HAP-1 (cell line): ENCODE measurements at regions not wholly inside any gene's neighbourhood (a gene's known extent, or its start where the extent isn't known, plus 50 kb on each side); places are given as distances from the start of the nearest gene placed in this dataset.
A peak's percentile ranks its signal among the peaks of the same experiment; 100 is the strongest.
"Not testable (repeated sequence)": the region's sequence is repeated elsewhere in the genome, so short reads cannot be mapped to it uniquely, and the experiment has no call there.

ENCODE experiments used
- DNase-seq, 2 experiments: peaks; one replicate each; pipeline ENCODE4 v3.0.0-alpha.2; 2016 to 2020; ENCODE audit warnings: low spot score in 2 of 2
- H3K27me3 ChIP-seq: fragments of 250-450 bp; sonication (Bioruptor Pico); 2 replicates; pipeline ENCODE4 v1.5.1; 2020; ENCODE audit warnings: low read depth, mild to moderate bottlenecking, moderate library complexity
- H3K36me3 ChIP-seq: fragments of 250-450 bp; sonication (Bioruptor Pico); replicated peaks from 2 replicates; pipeline ENCODE4 v1.5.1; 2020; ENCODE audit warnings: mild to moderate bottlenecking
- H3K4me1 ChIP-seq: fragments of 250-450 bp; sonication (Bioruptor Pico); 2 replicates; pipeline ENCODE4 v1.5.1; 2020; ENCODE audit warnings: mild to moderate bottlenecking
- H3K4me3 ChIP-seq: fragments of 250-450 bp; sonication (Bioruptor Pico); 2 replicates; pipeline ENCODE4 v1.5.1; 2020; ENCODE audit warnings: mild to moderate bottlenecking, moderate library complexity
- H3K9me3 ChIP-seq: fragments of 250-450 bp; sonication (Bioruptor Pico); 2 replicates; pipeline ENCODE4 v1.5.1; 2020; ENCODE audit warnings: mild to moderate bottlenecking, moderate library complexity
- in situ Hi-C: fragments of 300-500 bp; cut with MboI; formaldehyde crosslinking; loops from 3 replicates; pipeline ENCODE4 v1.14.3; 2020; ENCODE audit warnings: low sequenced_read_pairs, inconsistent platforms, mixed read lengths

GRCh38 chr5:99025298-99026045, 96.7 kb upstream of the CHD1 start:
- no peaks in the 10 kb centered on the region for H3K9me3 ChIP-seq
- H3K27me3 ChIP-seq: no peaks in the 10 kb centered on the region
- H3K4me3 ChIP-seq: no peak overlapping the region
- H3K4me1 ChIP-seq: peaks cover 3% of the 10 kb centered on the region; the same call in 1 of the 2 replicates
- H3K36me3 ChIP-seq: no peaks in the 10 kb centered on the region
- in situ Hi-C loops: no loop called here
- no peak for DNase-seq

DNA sequence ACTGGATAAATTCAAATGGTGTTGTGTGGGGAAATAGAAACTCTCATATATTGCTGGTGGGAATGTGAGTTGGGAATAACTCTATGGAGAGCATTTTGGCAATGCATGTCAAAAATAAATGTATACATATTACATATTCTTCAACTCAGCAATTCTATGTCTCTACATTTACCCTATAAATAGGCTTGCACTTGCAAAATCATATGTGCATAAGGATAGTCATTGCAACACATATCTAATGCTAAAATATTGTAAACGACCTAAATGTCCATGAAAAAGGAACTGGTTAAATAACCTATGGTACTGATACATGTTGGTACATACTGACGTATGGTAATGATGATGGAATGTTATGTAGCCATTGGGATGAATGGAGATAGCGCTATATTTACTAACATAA, 94.5 kb upstream of the CHD1 start:
- no peaks in the 10 kb centered on the region for H3K36me3 ChIP-seq
- peaks cover 11% of the 10 kb centered on the region for H3K4me1 ChIP-seq
- H3K4me3 ChIP-seq: no peak overlapping the region
- no peaks in the 10 kb centered on the region for H3K9me3 ChIP-seq
- no peak for DNase-seq
- in situ Hi-C loops: no loop called here
- H3K27me3 ChIP-seq: no peaks in the 10 kb centered on the region

- H3K27me3 ChIP-seq: no peaks in the 10 kb centered on the region
- DNase-seq: no peak
- in situ Hi-C loops: no loop called here
- H3K36me3 ChIP-seq: no peaks in the 10 kb centered on the region
- no peak overlapping the region for H3K4me3 ChIP-seq
- H3K9me3 ChIP-seq: no peaks in the 10 kb centered on the region
- peaks cover 11% of the 10 kb centered on the region for H3K4me1 ChIP-seq
These were observed 93.4 kb upstream of the CHD1 start for GRCh38 chr5:99022250-99022649.

DNA sequence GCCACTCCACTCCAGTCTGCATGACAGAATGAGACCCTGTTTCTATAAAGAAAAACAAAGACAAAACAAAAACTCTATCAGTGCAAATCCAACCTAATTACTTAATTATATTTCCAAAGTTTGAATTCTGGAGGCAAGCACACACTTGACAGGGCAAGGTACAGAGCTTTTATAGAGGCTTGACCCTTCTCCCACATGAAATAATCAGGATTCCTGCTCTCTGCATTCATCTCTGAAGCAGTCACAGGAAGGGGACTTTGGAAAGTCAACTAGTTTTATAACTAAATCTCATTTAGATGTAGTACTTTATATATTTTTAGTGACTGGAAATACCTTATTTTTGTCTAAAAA, 91.9 kb upstream of the CHD1 start:
- in situ Hi-C loops: no loop called here
- no peaks in the 10 kb centered on the region for H3K27me3 ChIP-seq
- DNase-seq: no peak

GRCh38 chr5:99019812-99020697, 91.2 kb upstream of the CHD1 start:
- in situ Hi-C loops: no loop called here
- no peak overlapping the region for H3K4me3 ChIP-seq
- H3K36me3 ChIP-seq: no peaks in the 10 kb centered on the region
- H3K4me1 ChIP-seq: peaks cover 11% of the 10 kb centered on the region
- H3K9me3 ChIP-seq: no peaks in the 10 kb centered on the region
- H3K27me3 ChIP-seq: no peaks in the 10 kb centered on the region
- peak in 1 of 2 experiments; percentile 59 for DNase-seq

More for the DNA sequence above, 91.9 kb upstream of the CHD1 start:
- H3K9me3 ChIP-seq: no peaks in the 10 kb centered on the region
- H3K36me3 ChIP-seq: no peaks in the 10 kb centered on the region
- H3K4me3 ChIP-seq: no peak overlapping the region
- peaks cover 11% of the 10 kb centered on the region for H3K4me1 ChIP-seq

- Histone ChIP-seq H3K4me1 (peaks cover 11% of the 10 kb centered on the region), H3K9me3 (no peaks in the 10 kb centered on the region), H3K27me3 (no peaks in the 10 kb centered on the region), H3K36me3 (no peaks in the 10 kb centered on the region), H3K4me3 (no peak overlapping the region)
- in situ Hi-C loops: no loop called here
- DNase-seq: no peak
These were observed 90.4 kb upstream of the CHD1 start for GRCh38 chr5:99019254-99019653.

DNA sequence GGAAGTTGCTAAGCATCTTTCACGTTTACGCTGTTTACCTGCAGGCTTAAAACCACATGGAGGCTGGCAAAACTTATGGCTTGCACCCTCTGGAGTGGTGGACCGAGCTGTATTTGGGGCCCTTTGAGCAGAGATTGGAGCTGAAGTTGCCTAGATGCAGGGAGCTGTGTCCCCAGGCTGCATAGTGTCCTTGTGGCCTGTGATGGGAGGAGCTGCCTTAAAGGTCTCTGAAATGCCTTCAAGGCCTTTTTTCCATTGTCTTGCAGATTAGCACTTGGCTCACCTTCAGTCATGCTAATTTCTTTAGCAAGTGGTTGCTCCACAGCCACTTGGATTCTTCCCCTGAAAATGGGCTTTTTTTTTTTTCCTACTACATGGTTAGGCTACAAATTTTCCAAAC, 81.5 kb upstream of the CHD1 start:
- in situ Hi-C loops: no loop called here
- no peak for DNase-seq
- no peaks in the 10 kb centered on the region for H3K9me3 ChIP-seq
- no peaks in the 10 kb centered on the region for H3K36me3 ChIP-seq
- H3K27me3 ChIP-seq: no peaks in the 10 kb centered on the region
- H3K4me3 ChIP-seq: no peak overlapping the region
- no peaks in the 10 kb centered on the region for H3K4me1 ChIP-seq

- H3K4me3 ChIP-seq, H3K36me3 ChIP-seq, DNase-seq, in situ Hi-C loops, H3K4me1 ChIP-seq, H3K27me3 ChIP-seq, H3K9me3 ChIP-seq: not testable (repeated sequence)
These were observed 79.2 kb upstream of the CHD1 start for GRCh38 chr5:99008009-99008408.

DNA sequence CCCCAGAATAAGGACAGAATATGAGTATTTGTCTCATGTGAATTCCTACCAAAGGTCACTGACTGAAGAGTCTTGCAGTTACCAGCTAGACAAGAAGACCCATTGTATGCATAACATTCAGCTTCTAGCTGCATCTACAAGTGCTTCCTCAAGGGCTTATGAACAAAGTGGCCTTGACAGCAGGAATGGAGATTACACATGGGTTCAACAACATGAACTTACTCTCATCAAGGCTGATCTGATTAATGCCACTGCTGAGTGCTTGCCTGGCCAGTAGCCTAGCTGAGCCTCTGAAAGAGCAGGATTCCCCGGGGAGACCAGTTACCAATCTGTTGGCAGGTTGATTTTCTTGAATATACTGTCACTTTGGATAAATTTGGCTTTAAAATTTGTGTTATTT, 76.7 kb upstream of the CHD1 start:
- H3K27me3 ChIP-seq: no peaks in the 10 kb centered on the region
- no peaks in the 10 kb centered on the region for H3K4me1 ChIP-seq
- in situ Hi-C loops: no loop called here
- H3K36me3 ChIP-seq: no peaks in the 10 kb centered on the region
- H3K4me3 ChIP-seq: no peak overlapping the region
- no peaks in the 10 kb centered on the region for H3K9me3 ChIP-seq
- no peak for DNase-seq

DNA sequence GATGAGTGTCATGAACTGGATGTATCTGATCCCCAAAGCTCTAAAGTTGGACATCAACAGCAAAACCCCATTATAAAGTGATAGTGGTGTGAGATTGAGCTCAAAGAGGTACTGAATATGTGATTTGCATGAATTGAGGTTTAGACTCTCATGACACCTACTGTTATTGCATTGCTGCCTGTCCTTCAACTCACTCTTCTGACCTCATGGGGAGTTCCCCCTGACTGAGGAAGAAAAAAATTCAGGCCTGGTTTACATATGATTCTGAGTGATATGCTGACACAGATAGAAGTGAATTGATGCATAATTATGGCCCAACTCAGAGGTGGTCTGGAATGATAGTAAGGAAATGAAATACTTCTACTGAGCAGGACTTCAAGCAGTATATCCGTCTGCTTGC, 76.2 kb upstream of the CHD1 start:
- no peaks in the 10 kb centered on the region for H3K36me3 ChIP-seq
- in situ Hi-C loops: no loop called here
- no peak for DNase-seq

GRCh38 chr5:99000876-99001275, 72.1 kb upstream of the CHD1 start:
- in situ Hi-C loops: no loop called here

More for the DNA sequence above, 76.2 kb upstream of the CHD1 start:
- H3K9me3 ChIP-seq: no peaks in the 10 kb centered on the region
- no peaks in the 10 kb centered on the region for H3K4me1 ChIP-seq
- no peaks in the 10 kb centered on the region for H3K27me3 ChIP-seq
- H3K4me3 ChIP-seq: no peak overlapping the region

GRCh38 chr5:99000221-99000620, 71.4 kb upstream of the CHD1 start:
- H3K9me3 ChIP-seq: no peaks in the 10 kb centered on the region
- in situ Hi-C loops: no loop called here
- no peaks in the 10 kb centered on the region for H3K27me3 ChIP-seq
- no peaks in the 10 kb centered on the region for H3K4me1 ChIP-seq
- DNase-seq: no peak
- H3K4me3 ChIP-seq: no peak overlapping the region
- H3K36me3 ChIP-seq: no peaks in the 10 kb centered on the region

More at GRCh38 chr5:99000876-99001275, 72.1 kb upstream of the CHD1 start:
- Histone ChIP-seq H3K9me3 (no peaks in the 10 kb centered on the region), H3K27me3 (no peaks in the 10 kb centered on the region), H3K36me3 (no peaks in the 10 kb centered on the region), H3K4me3 (no peak overlapping the region), H3K4me1 (no peaks in the 10 kb centered on the region)
- DNase-seq: no peak

DNA sequence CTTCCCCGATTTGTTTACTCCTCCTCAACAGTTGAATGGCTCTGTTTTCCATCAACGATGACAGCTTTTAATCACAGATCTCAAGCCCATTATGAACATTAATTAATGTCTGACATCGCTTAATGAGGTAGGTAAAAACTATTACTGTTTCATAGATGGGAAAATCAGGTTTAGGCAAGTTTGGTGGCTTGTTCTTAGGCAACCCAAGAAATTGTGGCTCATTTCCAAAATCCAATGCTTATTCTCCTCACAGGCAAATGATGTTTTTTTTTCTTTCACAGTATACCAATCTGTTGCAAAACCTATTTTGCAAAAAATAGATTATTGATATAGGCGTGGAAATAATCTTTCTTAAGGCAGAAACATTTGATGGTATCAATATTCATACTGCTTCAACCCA, 70.8 kb upstream of the CHD1 start:
- Histone ChIP-seq H3K27me3 (no peaks in the 10 kb centered on the region), H3K9me3 (no peaks in the 10 kb centered on the region), H3K36me3 (no peaks in the 10 kb centered on the region), H3K4me1 (no peaks in the 10 kb centered on the region), H3K4me3 (no peak overlapping the region)
- DNase-seq: no peak
- in situ Hi-C loops: no loop called here

- Histone ChIP-seq H3K9me3 (no peaks in the 10 kb centered on the region), H3K4me1 (no peaks in the 10 kb centered on the region), H3K4me3 (no peak overlapping the region), H3K27me3 (no peaks in the 10 kb centered on the region), H3K36me3 (no peaks in the 10 kb centered on the region)
- in situ Hi-C loops: no loop called here
- no peak for DNase-seq
These were observed 68.2 kb upstream of the CHD1 start for GRCh38 chr5:98997000-98997399.
